ENCODE measurements at regions not wholly inside any gene's neighbourhood (a gene's known extent, or its start where the extent isn't known, plus 50 kb on each side); places are given as distances from the start of the nearest gene placed in this dataset.
A peak's percentile ranks its signal among the peaks of the same experiment; 100 is the strongest.
"Not testable (repeated sequence)": the region's sequence is repeated elsewhere in the genome, so short reads cannot be mapped to it uniquely, and the experiment has no call there.

DNA sequence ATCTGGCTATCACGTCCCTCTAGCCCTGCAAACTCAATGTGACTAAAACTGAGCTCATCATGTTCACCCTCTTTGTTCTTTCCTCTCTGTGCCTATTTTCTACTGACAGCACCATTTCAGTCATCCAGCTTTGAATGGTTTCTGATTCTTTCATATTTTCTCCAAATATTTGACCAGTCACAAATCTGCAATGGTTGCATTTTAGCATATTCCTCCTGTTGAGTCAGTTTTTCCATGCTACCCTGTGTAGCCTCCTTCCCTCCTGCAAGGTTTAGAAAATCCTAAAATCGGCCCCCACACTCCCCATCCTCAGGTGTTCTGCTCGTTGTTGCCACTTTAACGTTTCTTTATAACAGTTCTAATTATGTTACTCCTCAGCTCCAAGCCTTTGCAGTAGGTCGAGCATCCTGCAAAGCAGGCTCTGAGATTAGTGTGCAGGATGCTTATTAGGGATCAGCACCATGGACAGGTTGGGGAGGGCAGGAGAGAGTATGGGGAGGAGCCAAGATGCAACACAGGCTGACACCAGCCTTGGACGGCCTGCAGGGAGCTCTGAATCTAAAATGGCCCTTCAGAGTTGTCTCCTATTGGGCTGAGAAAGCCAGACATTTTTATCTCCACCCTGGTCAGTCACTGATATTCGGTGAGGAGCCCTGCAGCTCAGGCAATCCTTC lies 531.0 kb upstream of the COBL start:
- TF ChIP-seq RAD21 (IDR thresholded peaks at IDR 0.05; ENCODE audit: low read length) (no peak), RCOR1 (IDR thresholded peaks at IDR 0.05; ENCODE audit: insufficient replicate concordance, low read length) (no peak), BHLHE40 (IDR thresholded peaks at IDR 0.05; ENCODE audit: low read depth, low read length) (no peak), MAZ (IDR thresholded peaks at IDR 0.05; ENCODE audit: borderline replicate concordance, low read depth, low read length) (no peak), MAFK (IDR thresholded peaks at IDR 0.05; ENCODE audit: low read depth, low read length) (peak; percentile 40; the same call in 1 of the 2 replicates), CHD1 (IDR thresholded peaks at IDR 0.05; ENCODE audit: low read depth, low read length) (no peak)
- TF ChIP-seq, protein P1, sequence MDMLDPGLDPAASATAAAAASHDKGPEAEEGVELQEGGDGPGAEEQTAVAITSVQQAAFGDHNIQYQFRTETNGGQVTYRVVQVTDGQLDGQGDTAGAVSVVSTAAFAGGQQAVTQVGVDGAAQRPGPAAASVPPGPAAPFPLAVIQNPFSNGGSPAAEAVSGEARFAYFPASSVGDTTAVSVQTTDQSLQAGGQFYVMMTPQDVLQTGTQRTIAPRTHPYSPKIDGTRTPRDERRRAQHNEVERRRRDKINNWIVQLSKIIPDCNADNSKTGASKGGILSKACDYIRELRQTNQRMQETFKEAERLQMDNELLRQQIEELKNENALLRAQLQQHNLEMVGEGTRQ (IDR thresholded peaks at IDR 0.05; ENCODE audit: low read depth, low read length) = no peak

DNA sequence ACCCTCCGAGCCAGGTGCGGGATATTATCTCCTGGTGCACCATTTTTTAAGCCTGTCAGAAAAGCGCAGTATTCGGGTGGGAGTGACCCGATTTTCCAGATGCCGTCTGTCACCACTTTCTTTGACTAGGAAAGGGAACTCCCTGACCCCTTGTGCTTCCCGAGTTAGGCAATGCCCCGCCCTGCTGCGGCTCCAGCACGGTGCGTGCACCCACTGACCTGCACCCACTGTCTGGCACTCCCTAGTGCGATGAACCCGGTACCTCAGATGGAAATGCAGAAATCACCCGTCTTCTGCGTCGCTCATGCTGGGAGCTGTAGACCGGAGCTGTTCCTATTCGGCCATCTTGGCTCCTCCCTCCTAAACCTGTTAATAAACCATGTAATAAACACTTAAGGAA lies 522.5 kb upstream of the COBL start:
- H4K5ac ChIP-seq (ENCODE audit: low read depth, low read length); H3K79me1 ChIP-seq (ENCODE audit: low read depth in 1 of 2, low read length in 2 of 2); in situ Hi-C loops (cut with MboI; ENCODE audit: low sequenced_read_pairs); H2AK5ac ChIP-seq (ENCODE audit: low read depth, low read length); H3K9me1 ChIP-seq (ENCODE audit: insufficient read depth, low read length); ATAC-seq (ENCODE audit: low read depth); H3K23ac ChIP-seq (ENCODE audit: low read depth, low read length); H2AK9ac ChIP-seq (replicated peaks; ENCODE audit: low read depth, low read length, poor library complexity); H3K56ac ChIP-seq (ENCODE audit: extremely low read depth, insufficient read depth, low read length); intact Hi-C loops (cut with micrococcal nuclease); H3K27ac ChIP-seq (ENCODE audit: insufficient read depth, low read length); H3K18ac ChIP-seq (ENCODE audit: low read depth, low read length); H2BK20ac ChIP-seq (ENCODE audit: low read depth, low read length); H3K4me3 ChIP-seq (ENCODE audit: insufficient read depth, low read depth, low read length); DNase-seq; H2BK5ac ChIP-seq (ENCODE audit: low read depth, low read length, poor library complexity, severe bottlenecking); H3K9me3 ChIP-seq (ENCODE audit: control insufficient read depth, insufficient read depth, low read length); H3K4ac ChIP-seq (ENCODE audit: low read depth, low read length); BruUV-seq (replicated peaks); H2BK15ac ChIP-seq (ENCODE audit: low read depth, low read length); H3K9ac ChIP-seq (ENCODE audit: low read depth, low read length); H4K20me1 ChIP-seq (ENCODE audit: insufficient read depth, low read length); H2BK120ac ChIP-seq (ENCODE audit: low read depth, low read length); POLR2A ChIA-PET (ENCODE audit: unreplicated experiment); H4K91ac ChIP-seq (ENCODE audit: insufficient read depth, low read depth, low read length); H4K8ac ChIP-seq (ENCODE audit: low read depth in 2 of 2, low read length in 2 of 2); H3K14ac ChIP-seq (replicated peaks; ENCODE audit: low read depth, low read length); H3K4me1 ChIP-seq (ENCODE audit: control insufficient read depth, insufficient read depth, low read length); dilution Hi-C loops (cut with HindIII; ENCODE audit: low sequenced_read_pairs, unreplicated experiment); H3K27me3 ChIP-seq (ENCODE audit: control insufficient read depth, insufficient read depth, low read length); H3K36me3 ChIP-seq (ENCODE audit: control insufficient read depth, insufficient read depth, low read length); H2AFZ ChIP-seq (replicated peaks; ENCODE audit: low read length, poor library complexity); H3K4me2 ChIP-seq (ENCODE audit: low read depth, low read length); CTCF ChIA-PET: not testable (repeated sequence)
- WGBS, 2 experiments (ENCODE audit: extremely low coverage in 2 of 2, insufficient read length in 1 of 2) = no CpG with 5 or more reads among the region's 18 CpGs

More for the DNA sequence above, 531.0 kb upstream of the COBL start:
- no peaks in the 10 kb centered on the region for H3K27me3 ChIP-seq (ENCODE audit: control insufficient read depth, insufficient read depth, low read length)
- ChIA-PET CTCF (no interaction called here), POLR2A (ENCODE audit: unreplicated experiment) (no interaction called here)
- DNase-seq = no peak
- dilution Hi-C loops (cut with HindIII; ENCODE audit: low sequenced_read_pairs, unreplicated experiment) (no loop called here), in situ Hi-C loops (cut with MboI; ENCODE audit: low sequenced_read_pairs) (no loop called here), intact Hi-C loops (cut with micrococcal nuclease) (no loop called here)
- H3K23ac ChIP-seq (ENCODE audit: low read depth, low read length) = no peak overlapping the region
- no peak overlapping the region for H3K4me3 ChIP-seq (ENCODE audit: insufficient read depth, low read depth, low read length)
- BruUV-seq (replicated peaks) = no TSS peak
- no peak overlapping the region for H3K27ac ChIP-seq (ENCODE audit: insufficient read depth, low read length)
- H3K9ac ChIP-seq (ENCODE audit: low read depth, low read length) = no peak overlapping the region
- no peak overlapping the region for H3K14ac ChIP-seq (replicated peaks; ENCODE audit: low read depth, low read length)
- H4K5ac ChIP-seq (ENCODE audit: low read depth, low read length) = no peak overlapping the region
- H2AK9ac ChIP-seq (replicated peaks; ENCODE audit: low read depth, low read length, poor library complexity) = no peak overlapping the region
- H2BK15ac ChIP-seq (ENCODE audit: low read depth, low read length) = no peak overlapping the region
- no peak overlapping the region for H2BK20ac ChIP-seq (ENCODE audit: low read depth, low read length)
- no peak overlapping the region for H4K91ac ChIP-seq (ENCODE audit: insufficient read depth, low read depth, low read length)
- H3K18ac ChIP-seq (ENCODE audit: low read depth, low read length) = no peak overlapping the region
- no peak overlapping the region for H2BK5ac ChIP-seq (ENCODE audit: low read depth, low read length, poor library complexity, severe bottlenecking)
- peaks cover 12% of the 10 kb centered on the region for H3K9me3 ChIP-seq (ENCODE audit: control insufficient read depth, insufficient read depth, low read length)
- H3K9me1 ChIP-seq (ENCODE audit: insufficient read depth, low read length) = no peaks in the 10 kb centered on the region
- no peak overlapping the region for H2AK5ac ChIP-seq (ENCODE audit: low read depth, low read length)
- no peak overlapping the region for H2BK120ac ChIP-seq (ENCODE audit: low read depth, low read length)
- no peaks in the 10 kb centered on the region for H4K20me1 ChIP-seq (ENCODE audit: insufficient read depth, low read length)
- H3K4me1 ChIP-seq (ENCODE audit: control insufficient read depth, insufficient read depth, low read length) = no peaks in the 10 kb centered on the region
- no peak overlapping the region for H2AFZ ChIP-seq (replicated peaks; ENCODE audit: low read length, poor library complexity)
- no peaks in the 10 kb centered on the region for H3K36me3 ChIP-seq (ENCODE audit: control insufficient read depth, insufficient read depth, low read length)
- no peak overlapping the region for H3K4me2 ChIP-seq (ENCODE audit: low read depth, low read length)
- H3K79me1 ChIP-seq (ENCODE audit: low read depth in 1 of 2, low read length in 2 of 2) = no peaks in the 10 kb centered on the region
- no peak overlapping the region for H3K4ac ChIP-seq (ENCODE audit: low read depth, low read length)
- WGBS, 2 experiments (ENCODE audit: extremely low coverage in 2 of 2, insufficient read length in 1 of 2) = 0% methylated on average over 1 of the region's 7 CpGs; no CpG with 5 or more reads in 1 of the 2 experiments
- no peak for ATAC-seq (ENCODE audit: low read depth)
- no peak overlapping the region for H4K8ac ChIP-seq (ENCODE audit: low read depth in 2 of 2, low read length in 2 of 2)
- no peak overlapping the region for H3K56ac ChIP-seq (ENCODE audit: extremely low read depth, insufficient read depth, low read length)
